Inflammatory macrophage treated with lipopolysaccharide for 1 hour (primary cell): ENCODE measurements at regions not wholly inside any gene's neighbourhood (a gene's known extent, or its start where the extent isn't known, plus 50 kb on each side); places are given as distances from the start of the nearest gene placed in this dataset.
A peak's percentile ranks its signal among the peaks of the same experiment; 100 is the strongest.

ENCODE experiments used
- DNase-seq, 2 donors: peaks; one replicate each; pipeline ENCODE4 v3.0.0-alpha.2; 2020 to 2022

- no peak for DNase-seq
These were observed 330.1 kb upstream of the RPS6KA3 start for GRCh38 chrX:20596856-20597255.

- peak; percentile 0 to 23 for DNase-seq
These were observed 329.3 kb upstream of the RPS6KA3 start for GRCh38 chrX:20595928-20596575.

GRCh38 chrX:20594985-20595384 is 328.3 kb upstream of the RPS6KA3 start:
- DNase-seq, result no peak

GRCh38 chrX:20593836-20594235 is 327.1 kb upstream of the RPS6KA3 start:
- DNase-seq, result no peak

GRCh38 chrX:20593402-20593801 is 326.7 kb upstream of the RPS6KA3 start:
- no peak for DNase-seq

- no peak for DNase-seq
These were observed 324.5 kb upstream of the RPS6KA3 start for GRCh38 chrX:20591246-20591645.

- DNase-seq, result no peak
These were observed 319.1 kb upstream of the RPS6KA3 start for GRCh38 chrX:20585782-20586181.

GRCh38 chrX:20571611-20572010 is 304.9 kb upstream of the RPS6KA3 start:
- DNase-seq, result no peak

GRCh38 chrX:20567108-20567507 is 300.4 kb upstream of the RPS6KA3 start:
- DNase-seq, result no peak

- DNase-seq, result no peak
These were observed 280.9 kb upstream of the RPS6KA3 start for GRCh38 chrX:20547611-20548051.

GRCh38 chrX:20545538-20545937 is 278.8 kb upstream of the RPS6KA3 start:
- no peak for DNase-seq

GRCh38 chrX:20542072-20542471 is 275.4 kb upstream of the RPS6KA3 start:
- no peak for DNase-seq

- no peak for DNase-seq
These were observed 272.3 kb upstream of the RPS6KA3 start for GRCh38 chrX:20538974-20539373.

GRCh38 chrX:20531667-20532066 is 265.0 kb upstream of the RPS6KA3 start:
- DNase-seq, result peak; percentile 56 to 62

- DNase-seq, result peak; percentile 62 to 67
These were observed 263.8 kb upstream of the RPS6KA3 start for GRCh38 chrX:20530406-20530921.

GRCh38 chrX:20529711-20530110 is 263.0 kb upstream of the RPS6KA3 start:
- DNase-seq, result no peak

- no peak for DNase-seq
These were observed 262.6 kb upstream of the RPS6KA3 start for GRCh38 chrX:20529301-20529700.

- peak in 1 of 2 donors; percentile 42 for DNase-seq
These were observed 260.9 kb upstream of the RPS6KA3 start for GRCh38 chrX:20527558-20528011.

- no peak for DNase-seq
These were observed 260.3 kb upstream of the RPS6KA3 start for GRCh38 chrX:20527041-20527440.

GRCh38 chrX:20523626-20524312 is 257.1 kb upstream of the RPS6KA3 start:
- no peak for DNase-seq

- DNase-seq, result no peak
These were observed 255.7 kb upstream of the RPS6KA3 start for GRCh38 chrX:20522420-20522819.

- peak in 1 of 2 donors; percentile 31 for DNase-seq
These were observed 254.5 kb upstream of the RPS6KA3 start for GRCh38 chrX:20521222-20521621.

GRCh38 chrX:20519826-20520225 is 253.1 kb upstream of the RPS6KA3 start:
- no peak for DNase-seq

GRCh38 chrX:20519146-20519545 is 252.4 kb upstream of the RPS6KA3 start:
- no peak for DNase-seq
